Parathyroid adenoma (tissue), 2 donors: ENCODE measurements at regions not wholly inside any gene's neighbourhood (a gene's known extent, or its start where the extent isn't known, plus 50 kb on each side); places are given as distances from the start of the nearest gene placed in this dataset.

Experiments used
- H2AFZ ChIP-seq: fragments of 300-600 bp; sonication (generic); one replicate; pipeline ENCODE4 v1.7.0; 2017; ENCODE audit warnings: antibody characterized with exemption, mild to moderate bottlenecking
- H3K27ac ChIP-seq: fragments of 300-600 bp; sonication (generic); one replicate; pipeline ENCODE4 v1.7.0; 2017
- H3K27me3 ChIP-seq: fragments of 300-600 bp; sonication (generic); one replicate; pipeline ENCODE4 v1.7.0; 2017; ENCODE audit warnings: low read length; ENCODE audit not compliant: control insufficient read depth, insufficient read depth
- H3K36me3 ChIP-seq: fragments of 300-600 bp; sonication (generic); one replicate; pipeline ENCODE4 v1.7.0; 2017; ENCODE audit warnings: low read length; ENCODE audit not compliant: control insufficient read depth, insufficient read depth
- H3K4me1 ChIP-seq: fragments of 300-600 bp; sonication (generic); one replicate; pipeline ENCODE4 v1.7.0; 2017; ENCODE audit warnings: control low read depth
- H3K4me2 ChIP-seq: fragments of 300-600 bp; sonication (generic); one replicate; pipeline ENCODE4 v1.7.0; 2017; ENCODE audit warnings: low read length
- H3K4me3 ChIP-seq: fragments of 300-600 bp; sonication (generic); one replicate; pipeline ENCODE4 v1.7.0; 2017; ENCODE audit warnings: low read depth, low read length
- H3K79me2 ChIP-seq: fragments of 300-600 bp; sonication (generic); one replicate; pipeline ENCODE4 v1.7.0; 2017; ENCODE audit warnings: control low read depth
- H3K9ac ChIP-seq: fragments of 300-600 bp; sonication (generic); one replicate; pipeline ENCODE4 v1.7.0; 2017; ENCODE audit warnings: mild to moderate bottlenecking
- H3K9me3 ChIP-seq: fragments of 300-600 bp; sonication (generic); one replicate; pipeline ENCODE4 v1.7.0; 2017; ENCODE audit warnings: low read length; ENCODE audit not compliant: control insufficient read depth
- TF ChIP-seq, protein P1 (sequence below): fragments of 300-600 bp; sonication (generic); IDR thresholded peaks from one replicate; pipeline ENCODE4 v1.7.0; 2017; ENCODE audit warnings: antibody characterized with exemption, mild to moderate bottlenecking
- donor health status: primary hyperparathyroidism.

- Histone ChIP-seq H3K4me1 (no peaks in the 10 kb centered on the region), H3K4me2 (no peak overlapping the region), H3K36me3 (no peaks in the 10 kb centered on the region), H3K4me3 (no peak overlapping the region), H3K27me3 (no peaks in the 10 kb centered on the region), H3K79me2 (no peaks in the 10 kb centered on the region), H3K27ac (no peak overlapping the region), H2AFZ (no peak overlapping the region), H3K9ac (no peak overlapping the region), H3K9me3 (no peaks in the 10 kb centered on the region)
- TF ChIP-seq, protein P1, sequence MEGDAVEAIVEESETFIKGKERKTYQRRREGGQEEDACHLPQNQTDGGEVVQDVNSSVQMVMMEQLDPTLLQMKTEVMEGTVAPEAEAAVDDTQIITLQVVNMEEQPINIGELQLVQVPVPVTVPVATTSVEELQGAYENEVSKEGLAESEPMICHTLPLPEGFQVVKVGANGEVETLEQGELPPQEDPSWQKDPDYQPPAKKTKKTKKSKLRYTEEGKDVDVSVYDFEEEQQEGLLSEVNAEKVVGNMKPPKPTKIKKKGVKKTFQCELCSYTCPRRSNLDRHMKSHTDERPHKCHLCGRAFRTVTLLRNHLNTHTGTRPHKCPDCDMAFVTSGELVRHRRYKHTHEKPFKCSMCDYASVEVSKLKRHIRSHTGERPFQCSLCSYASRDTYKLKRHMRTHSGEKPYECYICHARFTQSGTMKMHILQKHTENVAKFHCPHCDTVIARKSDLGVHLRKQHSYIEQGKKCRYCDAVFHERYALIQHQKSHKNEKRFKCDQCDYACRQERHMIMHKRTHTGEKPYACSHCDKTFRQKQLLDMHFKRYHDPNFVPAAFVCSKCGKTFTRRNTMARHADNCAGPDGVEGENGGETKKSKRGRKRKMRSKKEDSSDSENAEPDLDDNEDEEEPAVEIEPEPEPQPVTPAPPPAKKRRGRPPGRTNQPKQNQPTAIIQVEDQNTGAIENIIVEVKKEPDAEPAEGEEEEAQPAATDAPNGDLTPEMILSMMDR, result no peak
These were observed 128.8 kb downstream of the TEX36 start for GRCh38 chr10:125554016-125554703.

- Histone ChIP-seq H3K9me3 (no peaks in the 10 kb centered on the region), H3K36me3 (no peaks in the 10 kb centered on the region), H3K27ac (no peak overlapping the region), H3K4me2 (no peak overlapping the region), H3K9ac (no peak overlapping the region), H3K4me1 (no peaks in the 10 kb centered on the region), H3K79me2 (no peaks in the 10 kb centered on the region), H3K4me3 (no peak overlapping the region), H2AFZ (no peak overlapping the region), H3K27me3 (no peaks in the 10 kb centered on the region)
- TF ChIP-seq, protein P1, result no peak
These were observed 129.9 kb downstream of the TEX36 start for GRCh38 chr10:125553091-125553490.

- Histone ChIP-seq H3K9ac (no peak overlapping the region), H3K4me1 (no peaks in the 10 kb centered on the region), H3K27me3 (no peaks in the 10 kb centered on the region), H3K4me2 (no peak overlapping the region), H3K4me3 (no peak overlapping the region), H2AFZ (no peak overlapping the region), H3K9me3 (no peaks in the 10 kb centered on the region), H3K79me2 (no peaks in the 10 kb centered on the region), H3K27ac (no peak overlapping the region), H3K36me3 (no peaks in the 10 kb centered on the region)
- TF ChIP-seq, protein P1, result no peak
These were observed 131.7 kb downstream of the TEX36 start for GRCh38 chr10:125551247-125551646.

DNA sequence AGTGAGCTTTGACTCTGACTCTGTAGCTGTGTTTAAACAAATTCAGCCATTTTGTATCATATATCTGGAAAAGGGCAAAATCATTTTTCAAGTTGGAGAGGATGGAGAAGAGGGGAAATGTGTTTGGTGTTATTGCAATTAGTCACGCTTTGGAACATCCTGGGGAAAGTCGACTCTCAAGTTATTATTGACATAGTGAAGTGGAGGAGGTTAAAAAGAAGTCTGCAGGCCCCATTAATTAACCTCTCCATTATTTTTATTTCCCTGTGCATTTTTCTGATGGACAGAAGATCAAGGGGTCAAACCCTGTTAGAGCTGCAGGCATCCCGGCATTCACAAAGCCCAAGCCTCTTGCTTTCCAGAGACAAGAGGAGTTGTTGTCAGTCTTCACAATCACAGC lies 132.6 kb downstream of the TEX36 start:
- Histone ChIP-seq H3K4me2 (no peak overlapping the region), H3K79me2 (no peaks in the 10 kb centered on the region), H3K4me3 (no peak overlapping the region), H3K27ac (no peak overlapping the region), H3K4me1 (no peaks in the 10 kb centered on the region), H3K36me3 (no peaks in the 10 kb centered on the region), H3K9ac (no peak overlapping the region), H2AFZ (no peak overlapping the region), H3K27me3 (no peaks in the 10 kb centered on the region), H3K9me3 (no peaks in the 10 kb centered on the region)
- TF ChIP-seq, protein P1, result no peak

DNA sequence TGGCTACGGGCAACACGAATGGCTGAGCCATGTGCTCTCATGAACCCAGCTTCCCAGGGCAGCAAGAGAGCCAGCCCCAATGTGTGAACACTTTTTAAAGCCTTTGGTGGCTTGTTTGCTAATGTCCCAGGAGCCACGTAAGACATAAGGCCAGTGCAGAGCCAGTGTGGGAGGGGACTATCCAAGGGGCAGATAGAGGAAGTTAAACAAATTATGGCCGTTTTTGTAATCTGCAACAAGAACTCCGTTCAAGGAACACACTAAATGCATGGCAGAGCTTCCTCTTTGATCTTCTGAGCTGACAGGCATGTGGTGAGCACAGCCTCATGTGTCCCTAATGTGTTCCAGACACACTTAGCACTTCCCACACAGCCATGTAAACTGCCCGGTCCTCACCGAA lies 133.3 kb downstream of the TEX36 start:
- Histone ChIP-seq H3K27ac (no peak overlapping the region), H3K4me1 (no peaks in the 10 kb centered on the region), H3K4me3 (no peak overlapping the region), H3K9me3 (no peaks in the 10 kb centered on the region), H3K27me3 (no peaks in the 10 kb centered on the region), H3K79me2 (no peaks in the 10 kb centered on the region), H2AFZ (no peak overlapping the region), H3K9ac (no peak overlapping the region), H3K36me3 (no peaks in the 10 kb centered on the region), H3K4me2 (no peak overlapping the region)
- TF ChIP-seq, protein P1, result no peak
